IPS-NIHi7 (cell line): ENCODE measurements at regions not wholly inside any gene's neighbourhood (a gene's known extent, or its start where the extent isn't known, plus 50 kb on each side); places are given as distances from the start of the nearest gene placed in this dataset.

Source experiments
- DNase-seq: peaks from one replicate; pipeline ENCODE4 v3.0.0; 2012; ENCODE audit warnings: mixed read lengths; ENCODE audit errors: extremely low spot score

GRCh38 chr21:38556390-38556789, 58.1 kb upstream of the ERG start:
- no peak for DNase-seq

GRCh38 chr21:38561205-38561604, 62.9 kb upstream of the ERG start:
- no peak for DNase-seq

GRCh38 chr21:38561613-38562581, 63.6 kb upstream of the ERG start:
- DNase-seq: no peak

- no peak for DNase-seq
These were observed 69.2 kb upstream of the ERG start for GRCh38 chr21:38567335-38567969.

GRCh38 chr21:38567970-38568360, 69.7 kb upstream of the ERG start:
- no peak for DNase-seq

GRCh38 chr21:38569733-38570132, 71.5 kb upstream of the ERG start:
- no peak for DNase-seq

- DNase-seq: no peak
These were observed 72.3 kb upstream of the ERG start for GRCh38 chr21:38570596-38570995.

- no peak for DNase-seq
These were observed 76.8 kb upstream of the ERG start for GRCh38 chr21:38574895-38575575.

GRCh38 chr21:38577887-38578286, 79.6 kb upstream of the ERG start:
- DNase-seq: no peak

GRCh38 chr21:38590449-38591217, 92.4 kb upstream of the ERG start:
- no peak for DNase-seq

- no peak for DNase-seq
These were observed 92.9 kb upstream of the ERG start for GRCh38 chr21:38591218-38591537.

- no peak for DNase-seq
These were observed 98.2 kb upstream of the ERG start for GRCh38 chr21:38596264-38597042.

GRCh38 chr21:38597421-38597820, 99.1 kb upstream of the ERG start:
- DNase-seq: no peak

GRCh38 chr21:38598413-38598812, 100.1 kb upstream of the ERG start:
- no peak for DNase-seq

- no peak for DNase-seq
These were observed 101.2 kb upstream of the ERG start for GRCh38 chr21:38599381-38599975.

- no peak for DNase-seq
These were observed 101.8 kb upstream of the ERG start for GRCh38 chr21:38600106-38600505.

GRCh38 chr21:38605236-38605635, 107.0 kb upstream of the ERG start:
- DNase-seq: no peak

GRCh38 chr21:38609580-38609979, 111.3 kb upstream of the ERG start:
- no peak for DNase-seq

- DNase-seq: no peak
These were observed 112.5 kb upstream of the ERG start for GRCh38 chr21:38610623-38611251.

- no peak for DNase-seq
These were observed 113.0 kb upstream of the ERG start for GRCh38 chr21:38611277-38611676.
